HL-60 (cell line): ENCODE measurements at regions not wholly inside any gene's neighbourhood (a gene's known extent, or its start where the extent isn't known, plus 50 kb on each side); places are given as distances from the start of the nearest gene placed in this dataset.

ENCODE experiments used
- DNase-seq, 2 experiments: peaks; one replicate each; pipeline ENCODE4 v3.0.0-alpha.2; 2010 to 2020; ENCODE audit warnings: low read depth in 1 of 2, low spot score in 1 of 2
- H3K27ac ChIP-seq: fragments of 250-450 bp; sonication (Bioruptor Pico); replicated peaks from 2 replicates; pipeline ENCODE4 v1.5.1; 2020; ENCODE audit warnings: mild to moderate bottlenecking, moderate library complexity
- H3K27me3 ChIP-seq: fragments of 250-450 bp; sonication (Bioruptor Pico); 2 replicates; pipeline ENCODE4 v1.5.1; 2021; ENCODE audit warnings: mild to moderate bottlenecking, moderate library complexity; ENCODE audit not compliant: insufficient read depth, poor library complexity, severe bottlenecking
- H3K4me3 ChIP-seq: replicated peaks from 2 replicates; pipeline ENCODE4 v1.5.1; 2011; ENCODE audit warnings: mild to moderate bottlenecking, control low read depth, low read length; ENCODE audit not compliant: insufficient read depth
- CTCF ChIP-seq: IDR thresholded peaks from one replicate; pipeline ENCODE4 v1.5.1; 2011; ENCODE audit warnings: low read length, control low read depth, inconsistent platforms; ENCODE audit not compliant: insufficient read depth
- GABPA ChIP-seq: IDR thresholded peaks from 2 replicates; pipeline ENCODE4 v1.6.1; 2012; ENCODE audit warnings: low read depth
- POLR2AphosphoS5 ChIP-seq: IDR thresholded peaks from 2 replicates; pipeline ENCODE4 v1.6.1; 2012; ENCODE audit warnings: low read depth
- REST ChIP-seq: IDR thresholded peaks from 2 replicates; pipeline ENCODE4 v1.6.1; 2012; ENCODE audit warnings: low read depth; ENCODE audit not compliant: insufficient replicate concordance
- SPI1 ChIP-seq: IDR thresholded peaks from 2 replicates; pipeline ENCODE4 v1.6.1; 2012; ENCODE audit warnings: low read depth, mild to moderate bottlenecking, borderline replicate concordance

GRCh38 chr2:120656273-120656950, 79.3 kb upstream of the GLI2 start:
- no peak overlapping the region for H3K27ac ChIP-seq
- no peak overlapping the region for H3K4me3 ChIP-seq
- H3K27me3 ChIP-seq, result no peaks in the 10 kb centered on the region
- TF ChIP-seq REST, result no peak
- TF ChIP-seq SPI1, result no peak
- TF ChIP-seq CTCF, result no peak
- no peak for TF ChIP-seq POLR2AphosphoS5
- no peak for TF ChIP-seq GABPA
- no peak for DNase-seq

- DNase-seq, result no peak
- no peak overlapping the region for H3K27ac ChIP-seq
- no peak overlapping the region for H3K4me3 ChIP-seq
- H3K27me3 ChIP-seq, result no peaks in the 10 kb centered on the region
- TF ChIP-seq CTCF, result no peak
- TF ChIP-seq POLR2AphosphoS5, result no peak
- no peak for TF ChIP-seq GABPA
- TF ChIP-seq SPI1, result no peak
- TF ChIP-seq REST, result no peak
Measured at GRCh38 chr2:120658042-120658769, 77.5 kb upstream of the GLI2 start.

GRCh38 chr2:120658770-120659158, 76.9 kb upstream of the GLI2 start:
- DNase-seq, result no peak
- Histone ChIP-seq H3K4me3 (no peak overlapping the region), H3K27me3 (no peaks in the 10 kb centered on the region), H3K27ac (no peak overlapping the region)
- TF ChIP-seq REST (no peak), SPI1 (no peak), GABPA (no peak), CTCF (no peak), POLR2AphosphoS5 (no peak)
